AG09309 (cell line): ENCODE measurements at regions not wholly inside any gene's neighbourhood (a gene's known extent, or its start where the extent isn't known, plus 50 kb on each side); places are given as distances from the start of the nearest gene placed in this dataset.
"Not testable (repeated sequence)": the region's sequence is repeated elsewhere in the genome, so short reads cannot be mapped to it uniquely, and the experiment has no call there.

Experiments
- DNase-seq: peaks from one replicate; pipeline ENCODE4 v3.0.0-alpha.2; 2010; ENCODE audit warnings: low read depth
- H3K4me3 ChIP-seq: 2 replicates; pipeline ENCODE4 v1.5.1; 2011; ENCODE audit warnings: mild to moderate bottlenecking, low read depth, low read length, moderate library complexity; ENCODE audit not compliant: control insufficient read depth
- CTCF ChIP-seq: IDR thresholded peaks from 2 replicates; pipeline ENCODE4 v1.5.1; 2011; ENCODE audit warnings: mild to moderate bottlenecking, low read depth, low read length, inconsistent platforms; ENCODE audit not compliant: insufficient read depth, control insufficient read depth; ENCODE audit errors: missing control alignments

DNA sequence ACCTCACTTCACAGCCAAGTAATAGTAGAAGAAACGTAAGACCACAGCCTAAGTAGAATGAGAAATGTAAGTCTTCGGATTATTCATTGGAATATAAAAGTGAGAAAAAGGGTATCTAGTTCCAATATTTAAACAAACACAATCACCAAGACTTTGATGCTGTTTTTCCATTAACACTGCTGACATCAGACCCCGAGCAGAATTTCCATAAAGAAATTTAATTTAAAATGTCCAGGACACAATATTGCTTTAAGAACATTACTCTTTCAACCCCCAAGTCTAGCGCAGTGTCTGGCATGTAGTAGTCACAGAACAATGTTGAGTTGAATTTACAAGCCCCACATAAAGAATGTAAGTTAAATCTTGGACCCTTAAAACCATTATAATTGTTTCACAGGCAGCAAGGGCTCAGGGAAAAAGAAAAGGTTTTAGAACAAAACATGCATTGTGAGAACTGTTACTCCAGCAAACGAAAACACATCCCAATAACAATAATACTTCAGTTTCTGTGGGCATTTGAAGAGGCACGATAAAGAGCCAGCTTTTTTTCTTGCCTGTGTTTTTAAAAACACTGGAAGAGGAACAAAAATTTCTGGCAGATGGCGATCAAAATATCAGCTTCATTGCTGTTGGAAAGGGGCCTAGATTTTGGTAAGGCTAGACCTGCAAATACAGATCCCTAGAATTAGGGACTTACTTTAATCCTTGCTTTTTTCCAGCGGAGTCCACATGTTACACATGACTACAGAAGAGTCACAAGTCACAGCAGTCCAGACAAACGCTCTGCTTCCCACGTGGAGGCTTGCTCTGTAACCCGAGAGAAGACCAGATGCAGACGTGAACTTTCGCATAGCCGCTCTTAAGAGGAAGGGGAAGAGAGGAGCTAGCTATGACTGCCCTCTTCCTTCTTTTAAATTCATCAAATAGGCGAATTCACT lies 77.9 kb upstream of the IGSF10 start:
- no peak for TF ChIP-seq CTCF
- no peak overlapping the region for H3K4me3 ChIP-seq
- no peak for DNase-seq

- no peak for TF ChIP-seq CTCF
- DNase-seq, result no peak
- H3K4me3 ChIP-seq, result no peak overlapping the region
Observed at GRCh38 chr3:151537726-151538125, 76.9 kb upstream of the IGSF10 start.

- DNase-seq, result no peak
- no peak for TF ChIP-seq CTCF
- no peak overlapping the region for H3K4me3 ChIP-seq
Observed at GRCh38 chr3:151526757-151527156, 65.9 kb upstream of the IGSF10 start.

DNA sequence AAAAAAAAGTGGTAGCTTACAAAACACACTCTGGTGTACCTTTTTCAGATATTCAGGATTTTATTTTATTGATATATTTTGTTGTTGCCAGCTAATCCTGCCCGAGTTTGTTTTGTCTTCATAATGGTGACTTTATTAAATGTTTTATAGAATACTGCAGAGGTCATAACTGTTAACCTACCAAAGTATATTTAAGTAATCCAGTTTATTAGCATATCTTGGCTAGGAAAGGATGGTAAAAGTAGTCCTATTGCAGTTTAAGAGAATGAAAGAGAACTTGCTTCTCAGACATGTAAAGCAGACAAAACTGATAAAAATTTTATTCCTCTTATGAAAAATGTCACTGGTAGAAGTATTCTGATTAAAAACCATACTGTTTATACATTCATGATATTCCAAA lies 59.2 kb upstream of the IGSF10 start:
- no peak for DNase-seq
- H3K4me3 ChIP-seq, result no peak overlapping the region
- TF ChIP-seq CTCF, result no peak

GRCh38 chr3:151511433-151511832 lies 50.6 kb upstream of the IGSF10 start:
- H3K4me3 ChIP-seq, DNase-seq: not testable (repeated sequence)
